ENCODE measurements at regions not wholly inside any gene's neighbourhood (a gene's known extent, or its start where the extent isn't known, plus 50 kb on each side); places are given as distances from the start of the nearest gene placed in this dataset.

- H3K27me3 Mint-ChIP-seq (ENCODE audit: low read depth) = peaks cover 26% of the 10 kb centered on the region
- no peaks in the 10 kb centered on the region for H3K9me3 Mint-ChIP-seq
- no peak for TF ChIP-seq CTCF (IDR thresholded peaks at IDR 0.05; ENCODE audit: unreplicated experiment in 3 of 3)
- H3K36me3 Mint-ChIP-seq (ENCODE audit: low read depth) = no peaks in the 10 kb centered on the region
- peaks cover 78% of the 10 kb centered on the region for H3K4me1 Mint-ChIP-seq
- H3K4me3 Mint-ChIP-seq = no peak overlapping the region
- H3K27ac Mint-ChIP-seq = peak overlapping the region in 2 of 3 experiments; percentile 84 to 97
These were observed 134.8 kb downstream of the GLI2 start for GRCh38 chr2:120870467-120870788.

GRCh38 chr2:120871016-120871635, 135.5 kb downstream of the GLI2 start:
- peaks cover 78% of the 10 kb centered on the region for H3K4me1 Mint-ChIP-seq
- H3K36me3 Mint-ChIP-seq (ENCODE audit: low read depth) = no peaks in the 10 kb centered on the region
- H3K9me3 Mint-ChIP-seq = no peaks in the 10 kb centered on the region
- no peak for TF ChIP-seq CTCF (IDR thresholded peaks at IDR 0.05; ENCODE audit: unreplicated experiment in 3 of 3)
- peak overlapping the region in 1 of 3 experiments; percentile 23 for H3K27ac Mint-ChIP-seq
- peaks cover 30% of the 10 kb centered on the region for H3K27me3 Mint-ChIP-seq (ENCODE audit: low read depth)
- no peak overlapping the region for H3K4me3 Mint-ChIP-seq

GRCh38 chr2:120871881-120872620, 136.4 kb downstream of the GLI2 start:
- Mint-ChIP-seq H3K9me3 (no peaks in the 10 kb centered on the region), H3K27ac (no peak overlapping the region), H3K36me3 (ENCODE audit: low read depth) (no peaks in the 10 kb centered on the region), H3K27me3 (ENCODE audit: low read depth) (peaks cover 27% of the 10 kb centered on the region), H3K4me1 (peaks cover 80% of the 10 kb centered on the region), H3K4me3 (no peak overlapping the region)
- no peak for TF ChIP-seq CTCF (IDR thresholded peaks at IDR 0.05; ENCODE audit: unreplicated experiment in 3 of 3)

- Mint-ChIP-seq H3K27ac (peak overlapping the region; percentile 57 to 64 (median 63)), H3K4me3 (peak overlapping the region in 2 of 3 experiments; percentile 21 to 22), H3K36me3 (ENCODE audit: low read depth) (no peaks in the 10 kb centered on the region), H3K27me3 (ENCODE audit: low read depth) (peaks cover 28% of the 10 kb centered on the region), H3K4me1 (peaks cover 77% of the 10 kb centered on the region), H3K9me3 (no peaks in the 10 kb centered on the region)
- TF ChIP-seq CTCF (IDR thresholded peaks at IDR 0.05; ENCODE audit: unreplicated experiment in 3 of 3) = no peak
These were observed 138.6 kb downstream of the GLI2 start for GRCh38 chr2:120873958-120874887.

GRCh38 chr2:120874888-120875275, 139.2 kb downstream of the GLI2 start:
- Mint-ChIP-seq H3K4me3 (peak overlapping the region in 2 of 3 experiments; percentile 12 to 26), H3K36me3 (ENCODE audit: low read depth) (no peaks in the 10 kb centered on the region), H3K27ac (peak overlapping the region; percentile 63 to 76 (median 69)), H3K27me3 (ENCODE audit: low read depth) (peaks cover 29% of the 10 kb centered on the region), H3K9me3 (no peaks in the 10 kb centered on the region), H3K4me1 (peaks cover 77% of the 10 kb centered on the region)
- no peak for TF ChIP-seq CTCF (IDR thresholded peaks at IDR 0.05; ENCODE audit: unreplicated experiment in 3 of 3)

Measured in nephron (organoid).